Stimulated activated CD4-positive, alpha-beta T cell treated with anti-CD3 and anti-CD28 coated beads, TNF-alpha, amount 100 ng/mL, for 24 hours (primary cell): ENCODE measurements at regions not wholly inside any gene's neighbourhood (a gene's known extent, or its start where the extent isn't known, plus 50 kb on each side); places are given as distances from the start of the nearest gene placed in this dataset.
"Not testable (repeated sequence)": the region's sequence is repeated elsewhere in the genome, so short reads cannot be mapped to it uniquely, and the experiment has no call there.

Source experiments
- DNase-seq, 3 experiments: peaks; one replicate each; pipeline ENCODE4 v3.0.0-alpha.2; 2020; ENCODE audit warnings: low read depth in 3 of 3

DNA sequence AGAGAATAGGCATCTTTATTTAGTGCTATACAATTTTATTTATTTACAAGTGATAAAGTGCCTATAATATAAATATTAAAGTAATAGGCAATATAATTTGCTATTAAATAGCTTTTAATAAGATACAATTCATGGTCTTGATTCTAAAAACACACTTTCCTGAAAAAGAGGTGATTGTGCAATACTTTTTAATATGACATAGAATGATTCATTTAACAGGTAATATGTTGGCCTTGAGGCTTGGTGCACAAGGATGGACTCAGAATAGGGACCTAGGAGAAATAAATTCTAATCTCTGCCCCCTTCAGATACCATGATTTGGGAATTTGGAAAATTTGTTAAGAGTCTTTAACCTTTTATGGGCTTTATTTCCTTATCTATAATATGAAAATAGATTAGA, 149.9 kb upstream of the FUT9 start:
- DNase-seq, result no peak

DNA sequence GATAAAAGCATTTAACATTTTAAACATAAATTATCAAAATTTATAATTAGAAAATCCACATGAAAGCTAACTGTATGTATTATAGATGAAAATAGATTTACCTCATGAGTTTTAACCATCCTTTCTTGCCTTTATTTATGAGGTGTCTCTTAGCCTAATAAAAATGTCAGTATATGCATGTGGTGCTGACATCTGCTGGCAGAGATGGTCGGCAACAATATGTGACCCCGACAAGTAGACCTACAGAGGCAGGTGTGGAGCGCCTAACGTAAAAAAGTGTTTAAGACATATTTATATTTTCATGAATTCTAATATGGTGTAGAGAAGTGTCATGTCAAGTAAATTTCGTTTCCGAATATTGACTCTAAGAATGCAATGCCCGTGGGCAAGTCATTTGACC, 149.0 kb upstream of the FUT9 start:
- DNase-seq, result no peak

- DNase-seq, result no peak
Measured at GRCh38 chr6:95867205-95867604, 148.6 kb upstream of the FUT9 start.

- DNase-seq, result no peak
Measured at GRCh38 chr6:95877480-95877879, 138.3 kb upstream of the FUT9 start.

DNA sequence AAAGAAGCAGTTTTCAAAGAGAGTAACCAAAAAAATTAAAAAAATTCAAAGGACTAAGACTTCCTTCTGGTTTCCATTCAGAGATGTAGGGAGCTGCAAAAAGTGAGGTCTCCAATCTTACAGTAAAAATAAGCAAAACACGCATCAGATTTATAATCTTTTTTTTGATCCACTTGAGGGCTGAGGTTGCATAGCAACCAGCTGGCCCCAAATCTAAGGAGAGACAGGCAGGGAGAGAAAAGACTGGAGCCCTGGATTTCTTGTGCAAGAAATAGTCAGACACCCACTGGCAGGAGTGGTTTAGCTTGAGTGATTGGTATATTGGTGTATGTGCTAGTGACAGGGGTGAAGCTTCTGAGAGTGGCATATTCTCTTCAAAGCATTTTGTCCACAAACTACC, 135.9 kb upstream of the FUT9 start:
- no peak for DNase-seq

DNA sequence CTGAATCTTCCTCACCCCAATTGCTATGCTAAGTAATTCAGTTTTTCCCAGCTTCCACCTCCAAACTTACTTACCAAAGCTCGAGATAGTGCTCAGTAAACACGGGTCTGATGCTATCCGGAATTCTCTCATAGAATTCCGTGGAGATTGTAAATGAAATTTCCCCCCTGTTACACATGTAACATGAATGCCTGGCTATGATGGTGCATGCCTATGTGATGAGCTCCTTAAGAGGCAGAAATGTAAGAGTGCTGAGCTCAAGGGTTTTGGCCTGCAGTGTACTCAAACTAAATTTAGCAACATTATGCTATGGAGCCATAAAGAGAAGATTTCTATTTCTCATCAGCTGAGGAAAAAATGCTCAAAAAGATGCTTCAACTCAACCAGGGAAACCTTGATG, 133.4 kb upstream of the FUT9 start:
- DNase-seq, result no peak

- DNase-seq, result not testable (repeated sequence)
Measured at GRCh38 chr6:95888711-95889110, 127.1 kb upstream of the FUT9 start.

DNA sequence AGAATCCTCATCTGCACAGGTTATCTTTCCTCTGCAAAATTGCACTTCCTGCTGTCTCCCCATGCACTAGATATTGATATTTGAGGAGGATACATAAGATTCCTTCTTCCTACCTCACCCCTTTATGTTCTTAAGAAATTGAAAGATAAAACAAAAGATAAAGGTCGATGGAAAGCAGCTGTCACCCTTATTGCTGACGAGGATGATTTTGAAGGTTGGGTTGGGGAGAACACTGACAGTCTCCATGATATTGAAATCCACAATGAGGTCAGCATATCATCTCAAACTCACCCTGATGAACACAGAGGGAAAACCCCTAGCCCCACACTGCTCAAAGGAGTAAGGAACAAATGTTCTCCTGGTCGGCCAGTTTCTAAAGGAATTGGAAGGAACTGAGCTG, 110.6 kb upstream of the FUT9 start:
- DNase-seq, result no peak

DNA sequence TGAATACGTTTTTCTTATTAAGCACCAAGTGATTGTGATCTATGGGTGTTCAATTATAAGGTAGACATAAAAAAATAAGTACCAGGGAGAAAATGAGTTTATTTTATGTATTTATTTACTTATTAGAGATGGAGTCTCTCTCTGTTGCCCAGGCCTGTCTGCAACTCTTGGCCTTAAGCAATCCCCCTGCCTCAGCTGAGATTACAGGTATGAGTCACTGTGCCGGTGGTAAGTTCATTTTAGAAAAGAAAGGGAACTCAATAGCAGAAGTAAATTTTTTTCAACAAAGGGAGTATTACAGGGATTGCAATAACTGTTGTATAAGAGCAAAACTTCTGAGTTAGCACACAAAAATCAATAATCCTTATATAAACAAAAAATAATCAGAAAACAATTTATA, 98.7 kb upstream of the FUT9 start:
- DNase-seq, result no peak

GRCh38 chr6:95923518-95923917, 92.3 kb upstream of the FUT9 start:
- DNase-seq, result peak in 1 of 3 experiments; percentile 2

GRCh38 chr6:95935736-95936135, 80.0 kb upstream of the FUT9 start:
- no peak for DNase-seq

DNA sequence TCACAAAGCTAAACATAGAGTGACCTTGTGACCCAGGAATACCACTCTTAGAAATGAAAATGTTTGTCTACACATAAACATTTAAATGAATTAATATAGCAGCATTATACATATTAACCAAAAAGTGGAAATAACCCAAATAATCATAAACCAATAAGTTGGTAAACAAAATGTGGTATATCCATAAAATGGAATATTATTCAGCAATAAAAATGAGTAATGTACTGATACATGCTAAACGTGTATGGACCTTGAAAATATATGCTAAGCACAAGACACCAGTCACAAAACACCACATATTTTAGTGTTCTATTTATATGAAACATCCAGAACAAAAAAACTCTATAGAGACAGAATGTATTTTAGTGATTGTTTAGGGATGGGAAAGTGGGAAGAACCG, 68.9 kb upstream of the FUT9 start:
- no peak for DNase-seq

GRCh38 chr6:95948324-95948723, 67.5 kb upstream of the FUT9 start:
- DNase-seq, result no peak

- no peak for DNase-seq
Measured at GRCh38 chr6:95949985-95950384, 65.8 kb upstream of the FUT9 start.

DNA sequence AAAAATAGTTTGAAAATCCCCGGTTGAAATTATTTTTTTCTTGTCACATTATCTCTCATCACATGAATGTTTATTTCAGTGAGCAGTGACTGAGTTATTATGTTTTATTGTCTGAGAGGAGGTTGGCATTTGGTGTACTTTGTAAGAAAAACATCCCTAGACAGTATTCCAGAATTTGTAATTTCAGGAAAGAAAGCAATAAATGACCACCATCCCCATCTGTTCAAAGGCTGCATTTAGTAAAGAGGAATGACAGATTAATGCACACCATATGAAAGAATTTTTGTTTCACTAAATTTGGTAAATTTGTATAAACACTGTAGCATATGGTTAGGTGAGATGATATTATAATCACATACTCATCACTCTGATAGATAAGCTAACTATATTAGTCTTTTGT, 57.1 kb upstream of the FUT9 start:
- DNase-seq, result no peak

DNA sequence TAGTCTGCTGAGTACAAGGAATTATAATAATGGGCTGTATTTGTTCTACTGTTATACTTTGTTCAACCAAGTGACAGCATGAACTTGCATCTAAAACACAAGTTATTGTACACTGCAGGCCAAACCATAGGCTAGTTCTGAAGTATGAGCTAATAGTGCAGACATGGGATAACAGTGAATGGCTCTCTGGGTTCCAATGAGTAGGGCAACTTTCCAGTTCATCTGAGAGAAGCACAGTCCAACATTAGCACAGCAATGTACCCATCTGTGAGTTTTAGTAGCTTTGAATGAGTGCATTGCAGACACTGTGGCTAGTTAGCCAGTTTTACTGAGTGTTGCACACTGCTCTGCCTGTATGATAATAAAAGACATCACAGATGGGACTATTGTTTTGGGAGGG, 56.5 kb upstream of the FUT9 start:
- no peak for DNase-seq
